SK-N-SH treated with all-trans-retinoic acid at 6 μM for 48 hours (cell line): ENCODE measurements at regions not wholly inside any gene's neighbourhood (a gene's known extent, or its start where the extent isn't known, plus 50 kb on each side); places are given as distances from the start of the nearest gene placed in this dataset.

ENCODE experiments used
- OSR1 ChIP-seq: fragments of 250-450 bp; sonication (Bioruptor Pico); IDR thresholded peaks from 2 replicates; pipeline ENCODE4 v1.8.0; 2022; ENCODE audit warnings: moderate library complexity, mild to moderate bottlenecking, inconsistent platforms
- TOX ChIP-seq: fragments of 250-450 bp; sonication (Bioruptor Pico); IDR thresholded peaks from 2 replicates; pipeline ENCODE4 v1.8.0; 2021; ENCODE audit warnings: mild to moderate bottlenecking, moderate library complexity, borderline replicate concordance

DNA sequence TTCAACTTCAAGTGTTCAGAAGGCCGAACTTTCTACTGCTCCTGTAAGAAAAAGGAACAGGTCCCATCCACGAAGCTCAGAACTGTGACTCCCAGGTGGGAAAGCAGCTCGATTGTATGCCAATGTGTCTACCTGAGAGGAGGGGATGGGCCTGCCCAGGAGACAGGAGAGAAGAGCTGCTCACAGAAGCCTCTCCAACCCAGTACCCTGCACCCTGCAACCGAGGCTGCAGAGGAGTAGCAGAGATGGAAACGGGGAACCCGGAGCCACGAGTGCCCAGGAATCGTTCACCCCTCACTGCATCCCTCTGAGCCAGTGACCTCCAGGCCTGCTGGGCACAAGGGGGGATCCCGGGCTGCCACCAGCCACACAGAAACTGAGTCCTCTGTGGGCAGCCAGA is 86.5 kb upstream of the PRR23E start:
- TF ChIP-seq OSR1 (CRISPR knock-in tag): no peak
- no peak for TF ChIP-seq TOX (CRISPR knock-in tag)
